ENCODE measurements at regions not wholly inside any gene's neighbourhood (a gene's known extent, or its start where the extent isn't known, plus 50 kb on each side); places are given as distances from the start of the nearest gene placed in this dataset.

DNA sequence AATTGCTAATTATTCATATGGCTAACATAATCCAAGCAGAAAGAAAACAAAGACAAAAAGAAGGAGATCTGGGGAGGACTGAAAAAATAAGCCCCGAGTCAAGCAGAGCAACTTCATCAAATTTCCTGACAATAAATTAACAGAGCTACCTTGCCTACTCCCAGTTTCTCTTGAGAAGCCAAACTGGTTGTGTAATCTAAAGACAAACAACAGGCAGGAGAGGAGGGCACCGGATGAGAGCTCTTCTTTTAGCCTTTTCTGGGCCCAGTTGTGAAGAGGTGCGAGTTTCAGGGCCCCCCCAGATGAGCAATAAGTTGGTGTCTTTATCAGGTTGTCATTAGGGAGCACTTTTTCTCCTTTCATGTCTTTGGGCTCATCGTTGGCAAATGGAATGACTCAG is 197.1 kb upstream of the PCSK2 start:
- H3K9me2 ChIP-seq (ENCODE audit: insufficient read depth, low read length), result no peaks in the 10 kb centered on the region
- POLR2A ChIA-PET, result no interaction called here
- no peak overlapping the region for H3K27ac ChIP-seq (ENCODE audit: low read depth, low read length, poor library complexity, severe bottlenecking)
- no peak overlapping the region for H2AFZ ChIP-seq (ENCODE audit: low read length)
- H4K20me1 ChIP-seq (ENCODE audit: insufficient read depth, low read length), result no peaks in the 10 kb centered on the region
- H3K4me1 ChIP-seq (ENCODE audit: insufficient read depth, low read length, poor library complexity, severe bottlenecking), result no peaks in the 10 kb centered on the region
- H3K79me2 ChIP-seq (ENCODE audit: insufficient read depth, low read depth, low read length), result no peaks in the 10 kb centered on the region
- H3K9me3 ChIP-seq (ENCODE audit: low read length), result no peaks in the 10 kb centered on the region
- H3K4me2 ChIP-seq (ENCODE audit: low read length), result no peak overlapping the region
- BruUV-seq (replicated peaks), result no TSS peak
- H3K36me3 ChIP-seq (ENCODE audit: insufficient read depth, low read length), result no peaks in the 10 kb centered on the region
- H3K4me3 ChIP-seq (ENCODE audit: low read depth, low read length, poor library complexity, severe bottlenecking), result no peak overlapping the region
- DNase-seq (ENCODE audit: low spot score), result no peak
- CTCF ChIA-PET (ENCODE audit: unreplicated experiment), result no interaction called here
- no peak for TF ChIP-seq EZH2phosphoT487 (IDR thresholded peaks at IDR 0.05; ENCODE audit: borderline replicate concordance, low read depth, low read length)
- no peak for TF ChIP-seq CTCF (conservative IDR thresholded peaks at IDR 0.05; ENCODE audit: low read length)
- intact Hi-C loops (cut with micrococcal nuclease; ENCODE audit: unreplicated experiment), result no loop called here

- no peaks in the 10 kb centered on the region for H3K9me2 ChIP-seq (ENCODE audit: insufficient read depth, low read length)
- TF ChIP-seq EZH2phosphoT487 (IDR thresholded peaks at IDR 0.05; ENCODE audit: borderline replicate concordance, low read depth, low read length), result no peak
- TF ChIP-seq CTCF (conservative IDR thresholded peaks at IDR 0.05; ENCODE audit: low read length), result no peak
- H4K20me1 ChIP-seq (ENCODE audit: insufficient read depth, low read length), result no peaks in the 10 kb centered on the region
- POLR2A ChIA-PET, result no interaction called here
- no peak for DNase-seq (ENCODE audit: low spot score)
- no peaks in the 10 kb centered on the region for H3K79me2 ChIP-seq (ENCODE audit: insufficient read depth, low read depth, low read length)
- no peaks in the 10 kb centered on the region for H3K36me3 ChIP-seq (ENCODE audit: insufficient read depth, low read length)
- no peaks in the 10 kb centered on the region for H3K9me3 ChIP-seq (ENCODE audit: low read length)
- H3K4me3 ChIP-seq (ENCODE audit: low read depth, low read length, poor library complexity, severe bottlenecking), result no peak overlapping the region
- BruUV-seq (replicated peaks), result no TSS peak
- no peak overlapping the region for H3K4me2 ChIP-seq (ENCODE audit: low read length)
- intact Hi-C loops (cut with micrococcal nuclease; ENCODE audit: unreplicated experiment), result no loop called here
- CTCF ChIA-PET (ENCODE audit: unreplicated experiment), result no interaction called here
- H3K4me1 ChIP-seq (ENCODE audit: insufficient read depth, low read length, poor library complexity, severe bottlenecking), result no peaks in the 10 kb centered on the region
- no peak overlapping the region for H2AFZ ChIP-seq (ENCODE audit: low read length)
- no peak overlapping the region for H3K27ac ChIP-seq (ENCODE audit: low read depth, low read length, poor library complexity, severe bottlenecking)
These were observed 190.3 kb upstream of the PCSK2 start for GRCh38 chr20:17036541-17036940.

GRCh38 chr20:17042122-17042521 is 184.7 kb upstream of the PCSK2 start:
- Histone ChIP-seq H2AFZ (ENCODE audit: low read length) (no peak overlapping the region), H3K9me2 (ENCODE audit: insufficient read depth, low read length) (no peaks in the 10 kb centered on the region), H3K4me3 (ENCODE audit: low read depth, low read length, poor library complexity, severe bottlenecking) (no peak overlapping the region), H3K79me2 (ENCODE audit: insufficient read depth, low read depth, low read length) (no peaks in the 10 kb centered on the region), H3K4me1 (ENCODE audit: insufficient read depth, low read length, poor library complexity, severe bottlenecking) (no peaks in the 10 kb centered on the region), H3K27ac (ENCODE audit: low read depth, low read length, poor library complexity, severe bottlenecking) (no peak overlapping the region), H3K36me3 (ENCODE audit: insufficient read depth, low read length) (no peaks in the 10 kb centered on the region), H3K9me3 (ENCODE audit: low read length) (no peaks in the 10 kb centered on the region), H4K20me1 (ENCODE audit: insufficient read depth, low read length) (no peaks in the 10 kb centered on the region), H3K4me2 (ENCODE audit: low read length) (no peak overlapping the region)
- CTCF ChIA-PET (ENCODE audit: unreplicated experiment), result no interaction called here
- TF ChIP-seq CTCF (conservative IDR thresholded peaks at IDR 0.05; ENCODE audit: low read length) (no peak), EZH2phosphoT487 (IDR thresholded peaks at IDR 0.05; ENCODE audit: borderline replicate concordance, low read depth, low read length) (no peak)
- intact Hi-C loops (cut with micrococcal nuclease; ENCODE audit: unreplicated experiment), result no loop called here
- POLR2A ChIA-PET, result no interaction called here
- BruUV-seq (replicated peaks), result no TSS peak
- DNase-seq (ENCODE audit: low spot score), result no peak

All from OCI-LY7 (cell line).